ENCODE measurements at regions not wholly inside any gene's neighbourhood (a gene's known extent, or its start where the extent isn't known, plus 50 kb on each side); places are given as distances from the start of the nearest gene placed in this dataset.

DNA sequence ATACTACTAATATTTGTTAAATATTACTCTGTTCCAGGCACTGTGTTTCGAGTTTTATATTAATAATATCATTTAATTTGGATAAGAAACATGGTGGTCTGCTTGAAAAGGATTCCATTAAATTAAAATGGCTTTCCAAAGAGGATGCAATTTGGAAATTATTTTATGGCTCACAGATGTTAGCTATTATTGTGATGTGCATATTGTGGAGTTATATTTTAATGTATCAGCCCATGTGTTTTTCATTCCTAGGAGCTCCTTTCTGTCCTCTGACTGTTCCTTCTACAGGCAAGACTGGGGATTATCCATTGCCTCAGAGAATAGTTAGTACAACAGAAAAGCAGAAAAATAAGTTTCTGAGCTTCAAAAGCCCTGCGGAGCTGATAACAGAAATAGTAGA lies 376.7 kb upstream of the PDZRN3 start:
- TF ChIP-seq, protein P1, sequence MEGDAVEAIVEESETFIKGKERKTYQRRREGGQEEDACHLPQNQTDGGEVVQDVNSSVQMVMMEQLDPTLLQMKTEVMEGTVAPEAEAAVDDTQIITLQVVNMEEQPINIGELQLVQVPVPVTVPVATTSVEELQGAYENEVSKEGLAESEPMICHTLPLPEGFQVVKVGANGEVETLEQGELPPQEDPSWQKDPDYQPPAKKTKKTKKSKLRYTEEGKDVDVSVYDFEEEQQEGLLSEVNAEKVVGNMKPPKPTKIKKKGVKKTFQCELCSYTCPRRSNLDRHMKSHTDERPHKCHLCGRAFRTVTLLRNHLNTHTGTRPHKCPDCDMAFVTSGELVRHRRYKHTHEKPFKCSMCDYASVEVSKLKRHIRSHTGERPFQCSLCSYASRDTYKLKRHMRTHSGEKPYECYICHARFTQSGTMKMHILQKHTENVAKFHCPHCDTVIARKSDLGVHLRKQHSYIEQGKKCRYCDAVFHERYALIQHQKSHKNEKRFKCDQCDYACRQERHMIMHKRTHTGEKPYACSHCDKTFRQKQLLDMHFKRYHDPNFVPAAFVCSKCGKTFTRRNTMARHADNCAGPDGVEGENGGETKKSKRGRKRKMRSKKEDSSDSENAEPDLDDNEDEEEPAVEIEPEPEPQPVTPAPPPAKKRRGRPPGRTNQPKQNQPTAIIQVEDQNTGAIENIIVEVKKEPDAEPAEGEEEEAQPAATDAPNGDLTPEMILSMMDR (conservative IDR thresholded peaks at IDR 0.05) = no peak
- no peak for TF ChIP-seq ZFX (IDR thresholded peaks at IDR 0.05)

All from C4-2B (cell line).